GM12878 (cell line): ENCODE measurements at regions not wholly inside any gene's neighbourhood (a gene's known extent, or its start where the extent isn't known, plus 50 kb on each side); places are given as distances from the start of the nearest gene placed in this dataset.
A peak's percentile ranks its signal among the peaks of the same experiment; 100 is the strongest.

ENCODE experiments used
- ATAC-seq: fragments of 200-7000 bp; cut with Tn5 transposase; 3 replicates; pipeline ENCODE4 v1.9.1; 2020; ENCODE audit warnings: mild to moderate bottlenecking, moderate library complexity
- BruUV-seq: library from RNA; stranded (reverse); fragments of 400-500 nt; replicated peaks from 2 replicates; lab custom pipeline; 2021; lab: Mats Ljungman, UMichigan
- CTCF ChIA-PET: fragments of 300-600 bp; sonication (Branson Sonifier 250); formaldehyde crosslinking; extraction: SDS; loops from one replicate; lab custom pipeline; 2021; ENCODE audit warnings: inconsistent platforms; lab: Yijun Ruan, JAX
- POLR2A ChIA-PET: fragments of 350-600 bp; formaldehyde crosslinking; extraction: SDS; loops from one replicate; lab custom pipeline; 2021; ENCODE audit warnings: inconsistent platforms; lab: Charles Lee
- RAD21 ChIA-PET: fragments of 300-600 bp; sonication (Branson Sonifier 250); formaldehyde crosslinking; loops from one replicate; lab custom pipeline; 2023; ENCODE audit warnings: antibody characterized with exemption; ENCODE audit not compliant: unreplicated experiment; lab: Charles Lee
- SMC1A ChIA-PET: fragments of 300-600 bp; sonication (Branson Sonifier 250); formaldehyde crosslinking; loops from one replicate; lab custom pipeline; 2023; ENCODE audit not compliant: unreplicated experiment, uncharacterized antibody; lab: Charles Lee
- DNase-seq: peaks from one replicate; pipeline ENCODE4 v3.0.0-alpha.2; 2011; ENCODE audit warnings: low read depth, low spot score
- FAIRE-seq: peaks from 3 replicates; lab custom pipeline; 2011; peaks lifted over from hg19 to GRCh38; lab: Jason Lieb, UNC
- H2AFZ ChIP-seq: 2 replicates; pipeline ENCODE4 v1.6.0; 2011; ENCODE audit warnings: low read depth, low read length, control low read depth; ENCODE audit not compliant: control insufficient read depth
- H3K27ac ChIP-seq: 2 replicates; pipeline ENCODE4 v1.5.1; 2011; ENCODE audit warnings: control low read depth; ENCODE audit not compliant: control insufficient read depth, insufficient read depth
- H3K27me3 ChIP-seq, 2 experiments: replicated peaks in 1 of 2; 2 replicates each; pipeline versions ENCODE4 v1.6.0 to v1.6.1; 2011; ENCODE audit warnings: low read length in 1 of 2; ENCODE audit not compliant: control insufficient read depth in 2 of 2, insufficient read depth in 2 of 2
- H3K36me3 ChIP-seq, 2 experiments: 2 replicates each; pipeline ENCODE4 v1.5.1; 2011; ENCODE audit warnings: low read length in 1 of 2; ENCODE audit not compliant: control insufficient read depth in 2 of 2, insufficient read depth in 2 of 2
- H3K4me1 ChIP-seq: 2 replicates; pipeline ENCODE4 v1.6.1; 2011; ENCODE audit warnings: mild to moderate bottlenecking, low read length, moderate library complexity, mixed read lengths; ENCODE audit not compliant: control insufficient read depth, insufficient read depth
- H3K4me2 ChIP-seq: 2 replicates; pipeline ENCODE4 v1.6.0; 2011; ENCODE audit warnings: control low read depth; ENCODE audit not compliant: control insufficient read depth, insufficient read depth
- H3K4me3 ChIP-seq: fragments of 200-600 bp; sonication (generic); 2 replicates; pipeline ENCODE4 v1.5.1; 2016
- H3K79me2 ChIP-seq: 2 replicates; pipeline ENCODE4 v1.6.0; 2011; ENCODE audit warnings: low read length; ENCODE audit not compliant: control insufficient read depth, insufficient read depth
- H3K9ac ChIP-seq: 2 replicates; pipeline ENCODE4 v1.8.0; 2011; ENCODE audit warnings: low read length, control low read depth, mixed read lengths; ENCODE audit not compliant: control insufficient read depth, insufficient read depth
- H3K9me3 ChIP-seq: replicated peaks from 3 replicates; pipeline ENCODE4 v1.5.1; 2011; ENCODE audit warnings: mild to moderate bottlenecking, low read length; ENCODE audit not compliant: control insufficient read depth, insufficient read depth
- H4K20me1 ChIP-seq: 2 replicates; pipeline ENCODE4 v1.6.0; 2011; ENCODE audit not compliant: control insufficient read depth, insufficient read depth
- ATF7 ChIP-seq: fragments of 450-650 bp; IDR thresholded peaks from 2 replicates; pipeline ENCODE4 v1.6.1; 2016; ENCODE audit warnings: low read depth, mild to moderate bottlenecking
- BACH1 ChIP-seq: fragments of 450-650 bp; IDR thresholded peaks from 2 replicates; pipeline ENCODE4 v1.6.1; 2017; ENCODE audit warnings: mild to moderate bottlenecking, borderline replicate concordance
- BCL11A ChIP-seq: IDR thresholded peaks from 2 replicates; pipeline ENCODE4 v1.6.1; 2011; ENCODE audit warnings: low read depth, low read length
- BHLHE40 ChIP-seq, 2 experiments: fragments of 450-650 bp in 1 of 2; IDR thresholded peaks; 2 replicates each; pipeline ENCODE4 v1.6.1; 2011 to 2017; ENCODE audit warnings: low read depth in 2 of 2, borderline replicate concordance in 1 of 2, improper control_type of control experiment in 1 of 2, low read length in 1 of 2, mild to moderate bottlenecking in 1 of 2
- BMI1 ChIP-seq: fragments of 450-650 bp; IDR thresholded peaks from 2 replicates; pipeline ENCODE4 v1.6.1; 2016; ENCODE audit warnings: mild to moderate bottlenecking, moderate library complexity, borderline replicate concordance
- CREM ChIP-seq: IDR thresholded peaks from 2 replicates; pipeline ENCODE4 v1.6.1; 2014; ENCODE audit warnings: antibody characterized with exemption, low read depth
- FOS ChIP-seq: IDR thresholded peaks from 3 replicates; pipeline ENCODE4 v1.6.1; 2011; ENCODE audit warnings: borderline replicate concordance; ENCODE audit not compliant: insufficient read length; ENCODE audit errors: extremely low read depth
- FOXM1 ChIP-seq: IDR thresholded peaks from 2 replicates; pipeline ENCODE4 v1.6.1; 2012; ENCODE audit warnings: low read depth, mild to moderate bottlenecking, inconsistent platforms, low read length, moderate library complexity
- IKZF1 ChIP-seq: fragments of 450-650 bp; conservative IDR thresholded peaks from 2 replicates; pipeline ENCODE4 v1.6.1; 2017; ENCODE audit warnings: antibody characterized with exemption, mild to moderate bottlenecking
- JUNB ChIP-seq: IDR thresholded peaks from 2 replicates; pipeline ENCODE4 v1.6.1; 2016; ENCODE audit warnings: antibody characterized with exemption, mild to moderate bottlenecking
- MTA3 ChIP-seq: IDR thresholded peaks from 2 replicates; pipeline ENCODE4 v1.6.1; 2012; ENCODE audit warnings: low read length, inconsistent platforms, borderline replicate concordance
- MYB ChIP-seq: fragments of 150-350 bp; IDR thresholded peaks from 2 replicates; pipeline ENCODE4 v1.6.1; 2014; ENCODE audit warnings: mild to moderate bottlenecking, low read depth, low read length, borderline replicate concordance
- MYC ChIP-seq: IDR thresholded peaks from 2 replicates; pipeline ENCODE4 v1.6.1; 2011; ENCODE audit warnings: mild to moderate bottlenecking, low read length, moderate library complexity, inconsistent platforms; ENCODE audit not compliant: insufficient read depth, insufficient replicate concordance, insufficient read length, severe bottlenecking
- POU2F2 ChIP-seq: IDR thresholded peaks from 3 replicates; pipeline ENCODE4 v1.6.1; 2011; ENCODE audit warnings: low read depth, mild to moderate bottlenecking, low read length, borderline replicate concordance
- RAD21 ChIP-seq: IDR thresholded peaks from 2 replicates; pipeline ENCODE4 v1.6.1; 2011; ENCODE audit warnings: mild to moderate bottlenecking, low read depth, low read length, moderate library complexity; ENCODE audit not compliant: insufficient read depth
- RBBP5 ChIP-seq: fragments of 200-600 bp; sonication (generic); conservative IDR thresholded peaks from 2 replicates; pipeline ENCODE4 v1.6.1; 2016
- SREBF1 ChIP-seq: IDR thresholded peaks from 2 replicates; pipeline ENCODE4 v1.6.1; 2012; ENCODE audit warnings: mild to moderate bottlenecking, low read length
- SRF ChIP-seq, 2 experiments: IDR thresholded peaks; 2 replicates each; pipeline ENCODE4 v1.6.1; 2011; ENCODE audit warnings: low read depth in 2 of 2, low read length in 2 of 2, mild to moderate bottlenecking in 1 of 2, moderate library complexity in 1 of 2
- TBL1XR1 ChIP-seq: IDR thresholded peaks from 2 replicates; pipeline ENCODE4 v1.6.1; 2012; ENCODE audit warnings: low read depth, low read length, improper control_type of control experiment
- in situ Hi-C: fragments of 300-500 bp; cut with MboI; formaldehyde crosslinking; loops from 9 replicates; pipeline ENCODE4 v1.14.3; 2018; ENCODE audit warnings: mixed read lengths
- intact Hi-C: fragments of 100-400 bp; cut with micrococcal nuclease; formaldehyde crosslinking; loops from one replicate; pipeline ENCODE4 v1.14.2; 2022; ENCODE audit not compliant: unreplicated experiment
- TF ChIP-seq, protein P1 (sequence below): fragments of 450-650 bp; IDR thresholded peaks from 2 replicates; pipeline ENCODE4 v1.6.1; 2017; ENCODE audit warnings: low read depth, mild to moderate bottlenecking, moderate library complexity
- TF ChIP-seq, protein P2 (sequence below): fragments of 450-650 bp; formaldehyde crosslinking; IDR thresholded peaks from 2 replicates; pipeline ENCODE4 v1.5.0; 2022; ENCODE audit warnings: mild to moderate bottlenecking, missing genetic modification characterization

DNA sequence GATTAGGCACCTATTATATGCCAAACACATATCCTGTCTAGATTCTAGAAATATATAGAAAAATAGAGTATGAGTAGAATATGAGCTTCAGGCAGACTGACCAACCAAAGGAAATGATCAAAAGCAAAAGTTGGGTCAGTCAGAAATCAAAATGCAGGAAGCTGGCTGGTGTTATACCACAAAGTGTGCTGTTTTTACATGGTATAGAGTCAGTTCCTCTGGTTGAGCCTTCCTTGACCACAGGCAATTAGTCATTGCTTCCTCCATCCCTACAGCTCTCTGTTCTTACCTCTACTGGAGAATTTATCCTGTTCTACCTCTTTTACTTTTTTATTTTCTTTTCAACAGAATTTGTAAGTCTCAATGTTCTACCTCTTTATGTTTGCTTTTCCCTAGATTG is 149.8 kb downstream of the TMCO5A start:
- peak; percentile 98 for FAIRE-seq
- H3K27me3 ChIP-seq, result no peaks in the 10 kb centered on the region
- ChIA-PET SMC1A (interaction anchor here (0.8 to 4.6 kb wide), 27 partner anchors 8 to 356 kb away, joined by 3 to 60 read pairs (median 5); no protein-coding TSS in a partner anchor), RAD21 (interaction anchor here (1.0 to 3.1 kb wide), 21 partner anchors 9 to 262 kb away, joined by 3 to 39 read pairs (median 4); partner anchors contain the start of gene SPRED1), POLR2A (interaction anchor here (1.5 to 2.6 kb wide), 7 partner anchors 12 to 47 kb away, joined by 3 to 10 read pairs (median 7); no protein-coding TSS in a partner anchor), CTCF (interaction anchor here (0.7 to 4.6 kb wide), 9 partner anchors 11 to 271 kb away, joined by 3 to 21 read pairs (median 4); no protein-coding TSS in a partner anchor)
- no peaks in the 10 kb centered on the region for H3K36me3 ChIP-seq
- intact Hi-C loops (loop anchor here (1.0 kb wide), 1 partner anchor 12 kb away; no protein-coding TSS in a partner anchor), in situ Hi-C loops (no loop called here)
- BruUV-seq, result no TSS peak
- peak overlapping the region; percentile 75; the same call in 1 of the 2 replicates for H3K4me2 ChIP-seq
- H3K9ac ChIP-seq, result no peak overlapping the region
- DNase-seq, result peak; percentile 85
- H2AFZ ChIP-seq, result no peak overlapping the region
- peaks cover 33% of the 10 kb centered on the region for H3K4me1 ChIP-seq
- no peaks in the 10 kb centered on the region for H4K20me1 ChIP-seq
- no peaks in the 10 kb centered on the region for H3K79me2 ChIP-seq
- no peaks in the 10 kb centered on the region for H3K9me3 ChIP-seq
- no peak overlapping the region for H3K27ac ChIP-seq
- ATAC-seq, result peak; percentile 85
- no peak overlapping the region for H3K4me3 ChIP-seq
- no peak for TF ChIP-seq SRF (IDR thresholded peaks at IDR 0.05; ENCODE audit: low read depth in 2 of 2, low read length in 2 of 2)
- TF ChIP-seq, protein P1, sequence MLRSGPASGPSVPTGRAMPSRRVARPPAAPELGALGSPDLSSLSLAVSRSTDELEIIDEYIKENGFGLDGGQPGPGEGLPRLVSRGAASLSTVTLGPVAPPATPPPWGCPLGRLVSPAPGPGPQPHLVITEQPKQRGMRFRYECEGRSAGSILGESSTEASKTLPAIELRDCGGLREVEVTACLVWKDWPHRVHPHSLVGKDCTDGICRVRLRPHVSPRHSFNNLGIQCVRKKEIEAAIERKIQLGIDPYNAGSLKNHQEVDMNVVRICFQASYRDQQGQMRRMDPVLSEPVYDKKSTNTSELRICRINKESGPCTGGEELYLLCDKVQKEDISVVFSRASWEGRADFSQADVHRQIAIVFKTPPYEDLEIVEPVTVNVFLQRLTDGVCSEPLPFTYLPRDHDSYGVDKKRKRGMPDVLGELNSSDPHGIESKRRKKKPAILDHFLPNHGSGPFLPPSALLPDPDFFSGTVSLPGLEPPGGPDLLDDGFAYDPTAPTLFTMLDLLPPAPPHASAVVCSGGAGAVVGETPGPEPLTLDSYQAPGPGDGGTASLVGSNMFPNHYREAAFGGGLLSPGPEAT, result peak; percentile 13; the same call in 1 of the 2 replicates
- no peak for TF ChIP-seq MYB
- peak; percentile 32; the same call in 1 of the 2 replicates for TF ChIP-seq FOXM1
- TF ChIP-seq ATF7, result peak; percentile 60
- TF ChIP-seq TBL1XR1, result 0 out of 2 replicates have a peak, but pooled peaks have one; percentile 51
- peak; percentile 78; the same call in 1 of the 3 replicates for TF ChIP-seq POU2F2
- TF ChIP-seq, protein P2, sequence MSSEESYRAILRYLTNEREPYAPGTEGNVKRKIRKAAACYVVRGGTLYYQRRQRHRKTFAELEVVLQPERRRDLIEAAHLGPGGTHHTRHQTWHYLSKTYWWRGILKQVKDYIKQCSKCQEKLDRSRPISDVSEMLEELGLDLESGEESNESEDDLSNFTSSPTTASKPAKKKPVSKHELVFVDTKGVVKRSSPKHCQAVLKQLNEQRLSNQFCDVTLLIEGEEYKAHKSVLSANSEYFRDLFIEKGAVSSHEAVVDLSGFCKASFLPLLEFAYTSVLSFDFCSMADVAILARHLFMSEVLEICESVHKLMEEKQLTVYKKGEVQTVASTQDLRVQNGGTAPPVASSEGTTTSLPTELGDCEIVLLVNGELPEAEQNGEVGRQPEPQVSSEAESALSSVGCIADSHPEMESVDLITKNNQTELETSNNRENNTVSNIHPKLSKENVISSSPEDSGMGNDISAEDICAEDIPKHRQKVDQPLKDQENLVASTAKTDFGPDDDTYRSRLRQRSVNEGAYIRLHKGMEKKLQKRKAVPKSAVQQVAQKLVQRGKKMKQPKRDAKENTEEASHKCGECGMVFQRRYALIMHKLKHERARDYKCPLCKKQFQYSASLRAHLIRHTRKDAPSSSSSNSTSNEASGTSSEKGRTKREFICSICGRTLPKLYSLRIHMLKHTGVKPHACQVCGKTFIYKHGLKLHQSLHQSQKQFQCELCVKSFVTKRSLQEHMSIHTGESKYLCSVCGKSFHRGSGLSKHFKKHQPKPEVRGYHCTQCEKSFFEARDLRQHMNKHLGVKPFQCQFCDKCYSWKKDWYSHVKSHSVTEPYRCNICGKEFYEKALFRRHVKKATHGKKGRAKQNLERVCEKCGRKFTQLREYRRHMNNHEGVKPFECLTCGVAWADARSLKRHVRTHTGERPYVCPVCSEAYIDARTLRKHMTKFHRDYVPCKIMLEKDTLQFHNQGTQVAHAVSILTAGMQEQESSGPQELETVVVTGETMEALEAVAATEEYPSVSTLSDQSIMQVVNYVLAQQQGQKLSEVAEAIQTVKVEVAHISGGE, result no peak
- no peak for TF ChIP-seq FOS
- peak; percentile 80 to 86; a peak in 3 of 4 replicates for TF ChIP-seq BHLHE40 (IDR thresholded peaks at IDR 0.05; ENCODE audit: borderline replicate concordance in 1 of 2, low read depth in 2 of 2, low read length in 1 of 2)
- TF ChIP-seq SREBF1, result no peak
- TF ChIP-seq BCL11A, result peak; percentile 91
- TF ChIP-seq MTA3, result peak; percentile 62; the same call in 1 of the 2 replicates
- TF ChIP-seq BACH1, result no peak
- TF ChIP-seq CREM, result peak; percentile 58; the same call in 1 of the 2 replicates
- TF ChIP-seq IKZF1, result peak; percentile 90
- no peak for TF ChIP-seq RBBP5
- TF ChIP-seq BMI1, result peak; percentile 57; the same call in 1 of the 2 replicates
- peak; percentile 73 for TF ChIP-seq JUNB
- no peak for TF ChIP-seq MYC
- TF ChIP-seq RAD21, result no peak
